ENCODE measurements at regions not wholly inside any gene's neighbourhood (a gene's known extent, or its start where the extent isn't known, plus 50 kb on each side); places are given as distances from the start of the nearest gene placed in this dataset.
"Not testable (repeated sequence)": the region's sequence is repeated elsewhere in the genome, so short reads cannot be mapped to it uniquely, and the experiment has no call there.

- no peak for DNase-seq
Observed at GRCh38 chr10:78327778-78328591, 294.3 kb downstream of the RPS24 start.

GRCh38 chr10:78328592-78329404 lies 295.1 kb downstream of the RPS24 start:
- DNase-seq, result no peak

- DNase-seq, result no peak
Observed at GRCh38 chr10:78330884-78331283, 297.2 kb downstream of the RPS24 start.

GRCh38 chr10:78331391-78331922 lies 297.8 kb downstream of the RPS24 start:
- no peak for DNase-seq

GRCh38 chr10:78332012-78332411 lies 298.3 kb downstream of the RPS24 start:
- no peak for DNase-seq

- no peak for DNase-seq
Observed at GRCh38 chr10:78332657-78333056, 299.0 kb downstream of the RPS24 start.

- DNase-seq, result no peak
Observed at GRCh38 chr10:78333362-78334143, 299.9 kb downstream of the RPS24 start.

GRCh38 chr10:78335371-78335690 lies 301.7 kb downstream of the RPS24 start:
- no peak for DNase-seq

- DNase-seq, result no peak
Observed at GRCh38 chr10:78335691-78336401, 302.2 kb downstream of the RPS24 start.

GRCh38 chr10:78336402-78336791 lies 302.7 kb downstream of the RPS24 start:
- DNase-seq, result no peak

- no peak for DNase-seq
Observed at GRCh38 chr10:78337016-78337415, 303.4 kb downstream of the RPS24 start.

GRCh38 chr10:78337646-78338391 lies 304.2 kb downstream of the RPS24 start:
- no peak for DNase-seq

- no peak for DNase-seq
Observed at GRCh38 chr10:78338717-78339116, 305.1 kb downstream of the RPS24 start.

- no peak for DNase-seq
Observed at GRCh38 chr10:78339251-78339650, 305.6 kb downstream of the RPS24 start.

GRCh38 chr10:78341953-78342614 lies 308.4 kb downstream of the RPS24 start:
- DNase-seq, result no peak

GRCh38 chr10:78342827-78343653 lies 309.4 kb downstream of the RPS24 start:
- DNase-seq, result no peak

GRCh38 chr10:78344257-78344656 lies 310.6 kb downstream of the RPS24 start:
- DNase-seq, result not testable (repeated sequence)

GRCh38 chr10:78345515-78345914 lies 311.9 kb downstream of the RPS24 start:
- DNase-seq, result not testable (repeated sequence)

- DNase-seq, result no peak
Observed at GRCh38 chr10:78346721-78347120, 313.1 kb downstream of the RPS24 start.
